H1 (cell line): ENCODE measurements at regions not wholly inside any gene's neighbourhood (a gene's known extent, or its start where the extent isn't known, plus 50 kb on each side); places are given as distances from the start of the nearest gene placed in this dataset.

Source experiments
- CTCF ChIA-PET: fragments of 300-600 bp; sonication (Branson Sonifier 250); formaldehyde crosslinking; loops from one replicate; lab custom pipeline; 2021; ENCODE audit not compliant: partially characterized antibody; lab: Charles Lee
- POLR2A ChIA-PET: fragments of 300-600 bp; sonication (Branson Sonifier 250); formaldehyde crosslinking; loops from one replicate; lab custom pipeline; 2021; ENCODE audit warnings: inconsistent platforms; ENCODE audit not compliant: partially characterized antibody; lab: Charles Lee
- DNase-seq, 2 experiments: peaks; one replicate each; pipeline versions ENCODE4 v3.0.0 to v3.0.0-alpha.2; 2010 to 2022; ENCODE audit warnings: low spot score in 2 of 2, low read depth in 1 of 2, mixed read lengths in 1 of 2
- FAIRE-seq: peaks from 2 replicates; lab custom pipeline; 2011; peaks lifted over from hg19 to GRCh38; lab: Jason Lieb, UNC
- H2AFZ ChIP-seq: 2 replicates; pipeline ENCODE4 v1.8.1; 2012; ENCODE audit warnings: low read length, inconsistent platforms
- H2AK5ac ChIP-seq: 2 replicates; pipeline ENCODE4 v1.6.1; 2013; ENCODE audit warnings: low read depth, low read length
- H2BK120ac ChIP-seq: replicated peaks from 2 replicates; pipeline ENCODE3; 2013; ENCODE audit warnings: low read depth, low read length, inconsistent platforms
- H2BK12ac ChIP-seq: 2 replicates; pipeline ENCODE4 v1.6.1; 2013; ENCODE audit warnings: low read depth, low read length
- H2BK15ac ChIP-seq: 2 replicates; pipeline ENCODE4 v1.6.1; 2013; ENCODE audit warnings: low read length
- H2BK20ac ChIP-seq: 2 replicates; pipeline ENCODE4 v1.6.1; 2013; ENCODE audit warnings: low read length
- H2BK5ac ChIP-seq: 2 replicates; pipeline ENCODE4 v1.6.1; 2013; ENCODE audit warnings: low read depth, low read length
- H3K14ac ChIP-seq: 2 replicates; pipeline ENCODE4 v1.6.1; 2013; ENCODE audit warnings: inconsistent platforms; ENCODE audit not compliant: insufficient read length
- H3K18ac ChIP-seq: 2 replicates; pipeline ENCODE4 v1.6.1; 2013; ENCODE audit warnings: low read length; ENCODE audit errors: extremely low read depth
- H3K23ac ChIP-seq: 2 replicates; pipeline ENCODE4 v1.6.1; 2013; ENCODE audit warnings: inconsistent platforms; ENCODE audit not compliant: insufficient read length
- H3K23me2 ChIP-seq: 2 replicates; pipeline ENCODE4 v1.6.1; 2013; ENCODE audit warnings: low read depth, low read length
- H3K27ac ChIP-seq: 2 replicates; pipeline ENCODE4 v1.6.1; 2011; ENCODE audit warnings: low read depth, low read length, inconsistent platforms
- H3K27me3 ChIP-seq, 4 experiments: replicated peaks in 1 of 4; 1 replicate in 1 of 4; 2 replicates in 3 of 4; pipeline versions ENCODE4 v1.6.1 to v1.8.1; 2011 to 2013; ENCODE audit warnings: low read length in 3 of 4, mild to moderate bottlenecking in 3 of 4, inconsistent platforms in 2 of 4, mixed read lengths in 2 of 4, moderate library complexity in 1 of 4; ENCODE audit not compliant: control insufficient read depth in 3 of 4, insufficient read depth in 3 of 4; ENCODE audit errors: extremely low read depth in 1 of 4
- H3K36me3 ChIP-seq, 4 experiments: 2 replicates each; pipeline versions ENCODE4 v1.6.1 to v1.8.1; 2011 to 2013; ENCODE audit warnings: mild to moderate bottlenecking in 4 of 4, low read length in 3 of 4, moderate library complexity in 2 of 4, control low read depth in 1 of 4, inconsistent platforms in 1 of 4; ENCODE audit not compliant: insufficient read depth in 4 of 4, control insufficient read depth in 2 of 4
- H3K4ac ChIP-seq: replicated peaks from 2 replicates; pipeline ENCODE3; 2013; ENCODE audit warnings: low read length, low read depth, mixed read lengths, inconsistent platforms; ENCODE audit not compliant: insufficient read length
- H3K4me1 ChIP-seq, 4 experiments: replicated peaks in 1 of 4; 1 replicate in 1 of 4; 2 replicates in 3 of 4; pipeline versions ENCODE4 v1.6.1 to v1.8.1; 2011 to 2013; ENCODE audit warnings: low read length in 3 of 4, inconsistent platforms in 2 of 4, mixed read lengths in 1 of 4; ENCODE audit not compliant: insufficient read depth in 4 of 4, control insufficient read depth in 3 of 4
- H3K4me2 ChIP-seq, 2 experiments: 2 replicates each; pipeline versions ENCODE4 v1.6.1 to v1.8.1; 2011 to 2013; ENCODE audit warnings: low read depth in 2 of 2, low read length in 2 of 2, control low read depth in 1 of 2, inconsistent platforms in 1 of 2, mild to moderate bottlenecking in 1 of 2; ENCODE audit not compliant: insufficient read depth in 1 of 2
- H3K4me3 ChIP-seq, 4 experiments: fragments of 200-600, 300-600 bp in 1 of 4; sonication (generic), shearing (Covaris generic), sonication (Bioruptor Twin) in 1 of 4; 2 replicates each; pipeline versions ENCODE4 v1.5.1 to v1.8.1; 2011 to 2016; ENCODE audit warnings: low read length in 4 of 4, low read depth in 3 of 4, control low read depth in 2 of 4, inconsistent platforms in 2 of 4, mild to moderate bottlenecking in 2 of 4, mixed read lengths in 1 of 4, moderate library complexity in 1 of 4; ENCODE audit not compliant: insufficient read depth in 2 of 4; ENCODE audit errors: extremely low read depth in 1 of 4
- H3K56ac ChIP-seq: replicated peaks from 2 replicates; pipeline ENCODE3; 2013; ENCODE audit warnings: low read depth, mild to moderate bottlenecking, mixed read lengths, low read length, inconsistent platforms; ENCODE audit not compliant: insufficient read length
- H3K79me1 ChIP-seq: 2 replicates; pipeline ENCODE4 v1.6.1; 2013; ENCODE audit warnings: low read depth, low read length, control low read depth
- H3K79me2 ChIP-seq, 2 experiments: 2 replicates each; pipeline versions ENCODE4 v1.6.1 to v1.8.1; 2012 to 2013; ENCODE audit warnings: low read length in 2 of 2, mild to moderate bottlenecking in 2 of 2, inconsistent platforms in 1 of 2; ENCODE audit not compliant: insufficient read depth in 2 of 2, control insufficient read depth in 1 of 2
- H3K9ac ChIP-seq, 4 experiments: replicated peaks in 1 of 4; 1 replicate in 1 of 4; 2 replicates in 3 of 4; pipeline versions ENCODE4 v1.6.1 to v1.8.1; 2011 to 2013; ENCODE audit warnings: low read depth in 3 of 4, low read length in 3 of 4, control low read depth in 2 of 4, mild to moderate bottlenecking in 2 of 4, moderate library complexity in 2 of 4, inconsistent platforms in 1 of 4; ENCODE audit errors: extremely low read depth in 1 of 4
- H3K9me3 ChIP-seq, 2 experiments: 2 replicates each; pipeline versions ENCODE4 v1.6.1 to v1.8.1; 2012 to 2013; ENCODE audit warnings: mild to moderate bottlenecking in 2 of 2, moderate library complexity in 2 of 2, control low read depth in 1 of 2, inconsistent platforms in 1 of 2, low read depth in 1 of 2, low read length in 1 of 2, mixed read lengths in 1 of 2; ENCODE audit not compliant: insufficient read depth in 2 of 2
- H4K20me1 ChIP-seq, 2 experiments: replicated peaks in 1 of 2; 2 replicates each; pipeline versions ENCODE3 to v1.8.1; 2011 to 2013; ENCODE audit warnings: inconsistent platforms in 2 of 2, low read length in 2 of 2, mild to moderate bottlenecking in 1 of 2; ENCODE audit not compliant: insufficient read depth in 2 of 2, control insufficient read depth in 1 of 2
- H4K5ac ChIP-seq: 2 replicates; pipeline ENCODE4 v1.6.1; 2013; ENCODE audit warnings: low read length, low read depth, mixed read lengths, inconsistent platforms; ENCODE audit not compliant: insufficient read length
- H4K8ac ChIP-seq: 2 replicates; pipeline ENCODE4 v1.8.0; 2013; ENCODE audit warnings: mild to moderate bottlenecking, moderate library complexity, low read length, inconsistent platforms; ENCODE audit not compliant: insufficient read depth; ENCODE audit errors: extremely low read depth
- H4K91ac ChIP-seq: replicated peaks from 2 replicates; pipeline ENCODE3; 2013; ENCODE audit warnings: low read length, mixed read lengths, inconsistent platforms; ENCODE audit not compliant: insufficient read length
- ATF3 ChIP-seq: IDR thresholded peaks from 2 replicates; pipeline ENCODE4 v1.6.1; 2011; ENCODE audit warnings: low read depth, mild to moderate bottlenecking, low read length; ENCODE audit not compliant: insufficient read depth
- BACH1 ChIP-seq: IDR thresholded peaks from 2 replicates; pipeline ENCODE4 v1.6.1; 2012; ENCODE audit warnings: low read length, improper control_type of control experiment
- CBX5 ChIP-seq: fragments of 300-800, 300-1000 bp; sonication (generic); IDR thresholded peaks from 2 replicates; pipeline ENCODE4 v1.7.1; 2016; ENCODE audit warnings: antibody characterized with exemption, low read length, low read depth
- CHD1 ChIP-seq: IDR thresholded peaks from 2 replicates; pipeline ENCODE4 v1.6.1; 2012; ENCODE audit warnings: low read depth, low read length, improper control_type of control experiment
- CREB1 ChIP-seq: IDR thresholded peaks from 2 replicates; pipeline ENCODE4 v1.6.1; 2012; ENCODE audit warnings: inconsistent platforms
- GABPA ChIP-seq: IDR thresholded peaks from 2 replicates; pipeline ENCODE4 v1.6.1; 2011; ENCODE audit warnings: mild to moderate bottlenecking, low read length, moderate library complexity, borderline replicate concordance; ENCODE audit not compliant: insufficient read depth
- PHF8 ChIP-seq: fragments of 200-600 bp; sonication (generic); conservative IDR thresholded peaks from 2 replicates; pipeline ENCODE4 v1.7.1; 2012; ENCODE audit warnings: low read depth, mild to moderate bottlenecking, inconsistent platforms, low read length, moderate library complexity
- POU5F1 ChIP-seq: IDR thresholded peaks from 2 replicates; pipeline ENCODE4 v1.6.1; 2011; ENCODE audit warnings: low read depth, mild to moderate bottlenecking, low read length, moderate library complexity
- RNF2 ChIP-seq: fragments of 200-900, 300-1000 bp; sonication (generic); IDR thresholded peaks from 2 replicates; pipeline ENCODE4 v1.7.1; 2016; ENCODE audit warnings: borderline replicate concordance, low read depth, mild to moderate bottlenecking, antibody characterized with exemption, low read length; ENCODE audit not compliant: poor library complexity, severe bottlenecking; ENCODE audit errors: missing control alignments
- SAP30 ChIP-seq: fragments of 300-600 bp; sonication (generic); IDR thresholded peaks from 2 replicates; pipeline ENCODE4 v1.7.1; 2012; ENCODE audit warnings: low read length, moderate library complexity, mild to moderate bottlenecking, inconsistent platforms; ENCODE audit not compliant: insufficient read depth, insufficient replicate concordance
- SIN3A ChIP-seq, 2 experiments: IDR thresholded peaks in 1 of 2; conservative IDR thresholded peaks in 1 of 2; 2 replicates each; pipeline ENCODE4 v1.6.1; 2011 to 2012; ENCODE audit warnings: low read length in 2 of 2, improper control_type of control experiment in 1 of 2, low read depth in 1 of 2, mild to moderate bottlenecking in 1 of 2
- SIX5 ChIP-seq: IDR thresholded peaks from 2 replicates; pipeline ENCODE4 v1.6.1; 2011; ENCODE audit warnings: mild to moderate bottlenecking, low read depth, low read length
- TBP ChIP-seq: IDR thresholded peaks from 2 replicates; pipeline ENCODE4 v1.6.1; 2011; ENCODE audit warnings: low read depth, low read length, improper control_type of control experiment
- TCF12 ChIP-seq: IDR thresholded peaks from 2 replicates; pipeline ENCODE4 v1.6.1; 2011; ENCODE audit warnings: low read depth, mild to moderate bottlenecking, low read length
- WGBS, 2 experiments: shearing (Covaris generic) in 1 of 2; methylation state at CpG; one replicate each; pipeline versions ENCODE4 v1.1.6 to v1.1.7; 2013 to 2015; ENCODE audit warnings: low lambda C conversion rate in 2 of 2, mixed read lengths in 2 of 2, inconsistent platforms in 1 of 2, low coverage in 1 of 2, missing lambda C conversion rate in 1 of 2; ENCODE audit not compliant: insufficient replicate concordance in 2 of 2, insufficient coverage in 1 of 2, insufficient read length in 1 of 2; ENCODE audit errors: extremely low coverage in 1 of 2, missing lambda C conversion rate in 1 of 2; 5-methylcytosine and 5-hydroxymethylcytosine counted together

DNA sequence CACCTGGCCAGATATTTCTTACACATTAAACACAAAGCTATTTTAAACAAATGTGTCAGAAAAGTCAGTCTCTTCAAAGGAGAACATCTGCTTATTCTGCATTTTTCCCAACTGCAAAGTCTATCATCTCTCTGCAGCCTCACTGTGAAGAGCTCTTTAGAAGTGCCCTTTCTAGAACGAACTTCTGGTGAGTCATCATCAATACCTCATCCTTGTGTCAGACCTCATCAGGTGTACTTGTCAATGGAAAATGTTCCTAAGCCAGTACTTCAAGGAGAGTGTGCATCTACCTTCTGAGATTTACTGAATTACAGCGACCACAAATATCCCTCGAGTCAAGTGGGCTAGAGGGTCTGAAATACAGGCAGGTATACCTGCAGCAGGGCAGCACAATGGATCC, 457.3 kb downstream of the LRIG3 start:
- no peak for DNase-seq
- POLR2A ChIA-PET: no interaction called here
- no peak overlapping the region for H4K91ac ChIP-seq
- no peaks in the 10 kb centered on the region for H4K20me1 ChIP-seq
- no peak overlapping the region for H3K18ac ChIP-seq
- no peak overlapping the region for H4K8ac ChIP-seq
- H3K4ac ChIP-seq: no peak overlapping the region
- H3K23me2 ChIP-seq: no peaks in the 10 kb centered on the region
- H3K56ac ChIP-seq: no peak overlapping the region
- no peak overlapping the region for H2AK5ac ChIP-seq
- no peaks in the 10 kb centered on the region for H3K36me3 ChIP-seq
- no peaks in the 10 kb centered on the region for H3K79me1 ChIP-seq
- TF ChIP-seq SIX5 (no peak), BACH1 (no peak), GABPA (no peak), CHD1 (no peak), CREB1 (no peak), PHF8 (no peak), SIN3A (conservative IDR thresholded peaks at IDR 0.05 in 1 of 2, IDR thresholded peaks at IDR 0.05 in 1 of 2; ENCODE audit: low read depth in 1 of 2, low read length in 2 of 2) (no peak), RNF2 (no peak), TCF12 (no peak), CBX5 (no peak), ATF3 (no peak), SAP30 (no peak), TBP (no peak), POU5F1 (no peak)
- TF ChIP-seq, all 59 proteins: peak for 0
- Histone ChIP-seq H2AFZ (no peak overlapping the region), H3K27ac (no peak overlapping the region), H3K4me1 (no peaks in the 10 kb centered on the region), H3K9ac (no peak overlapping the region), H2BK120ac (no peak overlapping the region), H3K9me3 (peaks cover 7 to 8% of the 10 kb centered on the region in 2 experiments; a peak in 2 of 4 replicates), H3K4me2 (no peak overlapping the region), H3K27me3 (no peaks in the 10 kb centered on the region), H3K23ac (no peak overlapping the region), H4K5ac (no peak overlapping the region), H2BK15ac (no peak overlapping the region), H2BK12ac (no peak overlapping the region), H2BK5ac (no peak overlapping the region), H2BK20ac (no peak overlapping the region), H3K4me3 (no peak overlapping the region), H3K79me2 (no peaks in the 10 kb centered on the region), H3K14ac (no peak overlapping the region)
- CTCF ChIA-PET: interaction anchor here (0.8 to 2.1 kb wide), 3 partner anchors 19 to 116 kb away, joined by 3 to 5 read pairs (median 4); no protein-coding TSS in a partner anchor
- no peak for FAIRE-seq
- WGBS, 2 experiments: 88% methylated on average over 3 of the region's 3 CpGs; no CpG with 5 or more reads in 1 of the 2 experiments
